ENCODE measurements at regions not wholly inside any gene's neighbourhood (a gene's known extent, or its start where the extent isn't known, plus 50 kb on each side); places are given as distances from the start of the nearest gene placed in this dataset.

GRCh38 chr2:11050565-11050964 is 104.7 kb upstream of the SLC66A3 start:
- DNase-seq: no peak

- no peak for DNase-seq
Measured at GRCh38 chr2:11051280-11051679, 104.0 kb upstream of the SLC66A3 start.

- no peak for DNase-seq
Measured at GRCh38 chr2:11053546-11053945, 101.7 kb upstream of the SLC66A3 start.

- DNase-seq: no peak
Measured at GRCh38 chr2:11054783-11055678, 100.2 kb upstream of the SLC66A3 start.

GRCh38 chr2:11055679-11056215 is 99.5 kb upstream of the SLC66A3 start:
- DNase-seq: no peak

GRCh38 chr2:11056614-11057013 is 98.7 kb upstream of the SLC66A3 start:
- DNase-seq: no peak

- no peak for DNase-seq
Measured at GRCh38 chr2:11057031-11057430, 98.2 kb upstream of the SLC66A3 start.

- no peak for DNase-seq
Measured at GRCh38 chr2:11058129-11058528, 97.1 kb upstream of the SLC66A3 start.

GRCh38 chr2:11060376-11061169 is 94.7 kb upstream of the SLC66A3 start:
- DNase-seq: no peak

GRCh38 chr2:11065833-11066485 is 89.3 kb upstream of the SLC66A3 start:
- no peak for DNase-seq

- no peak for DNase-seq
Measured at GRCh38 chr2:11067221-11068078, 87.8 kb upstream of the SLC66A3 start.

GRCh38 chr2:11068079-11068741 is 87.1 kb upstream of the SLC66A3 start:
- DNase-seq: no peak

- no peak for DNase-seq
Measured at GRCh38 chr2:11068856-11069526, 86.3 kb upstream of the SLC66A3 start.

GRCh38 chr2:11069566-11070185 is 85.6 kb upstream of the SLC66A3 start:
- DNase-seq: no peak

- peak; percentile 6 for DNase-seq
Measured at GRCh38 chr2:11071211-11071610, 84.1 kb upstream of the SLC66A3 start.

GRCh38 chr2:11071939-11072338 is 83.3 kb upstream of the SLC66A3 start:
- no peak for DNase-seq

- DNase-seq: no peak
Measured at GRCh38 chr2:11072550-11072949, 82.7 kb upstream of the SLC66A3 start.

- peak; percentile 49 for DNase-seq
Measured at GRCh38 chr2:11073251-11073650, 82.0 kb upstream of the SLC66A3 start.

- no peak for DNase-seq
Measured at GRCh38 chr2:11073776-11074175, 81.5 kb upstream of the SLC66A3 start.

GRCh38 chr2:11074246-11074820 is 80.9 kb upstream of the SLC66A3 start:
- DNase-seq: no peak
